Osteoblast (primary cell): ENCODE measurements at regions not wholly inside any gene's neighbourhood (a gene's known extent, or its start where the extent isn't known, plus 50 kb on each side); places are given as distances from the start of the nearest gene placed in this dataset.
"Not testable (repeated sequence)": the region's sequence is repeated elsewhere in the genome, so short reads cannot be mapped to it uniquely, and the experiment has no call there.

ENCODE experiments used
- DNase-seq: peaks from one replicate; pipeline ENCODE4 v3.0.0; 2011; ENCODE audit warnings: low spot score, mixed read lengths; ENCODE audit not compliant: insufficient read length; ENCODE audit errors: missing footprints
- H2AFZ ChIP-seq: 2 replicates; pipeline ENCODE4 v1.6.0; 2011; ENCODE audit warnings: mild to moderate bottlenecking, low read length
- H3K27ac ChIP-seq: 2 replicates; pipeline ENCODE4 v1.5.1; 2011; ENCODE audit warnings: mild to moderate bottlenecking, low read depth, low read length, moderate library complexity
- H3K27me3 ChIP-seq: 2 replicates; pipeline ENCODE4 v1.6.0; 2012; ENCODE audit warnings: mild to moderate bottlenecking, control low read depth, inconsistent platforms, low read length, moderate library complexity; ENCODE audit not compliant: insufficient read depth
- H3K36me3 ChIP-seq: 2 replicates; pipeline ENCODE4 v1.5.1; 2011; ENCODE audit warnings: mild to moderate bottlenecking, low read length, control low read depth, moderate library complexity; ENCODE audit not compliant: insufficient read depth
- H3K4me1 ChIP-seq: 2 replicates; pipeline ENCODE4 v1.5.1; 2011; ENCODE audit warnings: mild to moderate bottlenecking, low read length, control low read depth, moderate library complexity; ENCODE audit not compliant: insufficient read depth
- H3K4me2 ChIP-seq: 2 replicates; pipeline ENCODE4 v1.6.0; 2011; ENCODE audit warnings: mild to moderate bottlenecking, low read length; ENCODE audit not compliant: insufficient read depth
- H3K4me3 ChIP-seq: fragments of 200-600 bp; sonication (generic); 3 replicates; pipeline ENCODE4 v1.5.1; 2012; ENCODE audit warnings: mild to moderate bottlenecking, low read length, inconsistent platforms; ENCODE audit not compliant: insufficient read depth
- H3K79me2 ChIP-seq: 2 replicates; pipeline ENCODE4 v1.6.0; 2012; ENCODE audit warnings: mild to moderate bottlenecking, low read length, control low read depth, inconsistent platforms; ENCODE audit not compliant: insufficient read depth
- H3K9me3 ChIP-seq: 2 replicates; pipeline ENCODE4 v1.5.1; 2011; ENCODE audit warnings: low read depth, low read length, control low read depth
- H4K20me1 ChIP-seq: 2 replicates; pipeline ENCODE4 v1.6.0; 2012; ENCODE audit warnings: mild to moderate bottlenecking, low read length, control low read depth; ENCODE audit not compliant: insufficient read depth
- CTCF ChIP-seq: IDR thresholded peaks from 2 replicates; pipeline ENCODE4 v1.5.1; 2011; ENCODE audit warnings: mild to moderate bottlenecking, low read depth, low read length, moderate library complexity; ENCODE audit errors: extremely low read depth

- Histone ChIP-seq H3K4me3 (no peak overlapping the region), H3K79me2 (no peaks in the 10 kb centered on the region), H3K4me2 (no peak overlapping the region), H3K27me3 (no peaks in the 10 kb centered on the region), H3K4me1 (no peaks in the 10 kb centered on the region), H3K36me3 (no peaks in the 10 kb centered on the region), H3K27ac (no peak overlapping the region), H3K9me3 (no peaks in the 10 kb centered on the region), H2AFZ (no peak overlapping the region), H4K20me1 (no peaks in the 10 kb centered on the region)
- DNase-seq: no peak
- no peak for TF ChIP-seq CTCF
Measured at GRCh38 chr3:118527514-118528044, 507.1 kb downstream of the IGSF11 start.

- H3K4me1 ChIP-seq: no peaks in the 10 kb centered on the region
- TF ChIP-seq CTCF: no peak
- H3K79me2 ChIP-seq: no peaks in the 10 kb centered on the region
- H3K4me2 ChIP-seq: no peak overlapping the region
- H3K27ac ChIP-seq: no peak overlapping the region
- H4K20me1 ChIP-seq: no peaks in the 10 kb centered on the region
- H3K27me3 ChIP-seq: no peaks in the 10 kb centered on the region
- no peak for DNase-seq
- H3K36me3 ChIP-seq: no peaks in the 10 kb centered on the region
- no peak overlapping the region for H3K4me3 ChIP-seq
- no peaks in the 10 kb centered on the region for H3K9me3 ChIP-seq
- H2AFZ ChIP-seq: no peak overlapping the region
Measured at GRCh38 chr3:118529554-118529953, 505.1 kb downstream of the IGSF11 start.

- Histone ChIP-seq H3K36me3 (no peaks in the 10 kb centered on the region), H4K20me1 (no peaks in the 10 kb centered on the region), H3K4me1 (no peaks in the 10 kb centered on the region), H3K9me3 (no peaks in the 10 kb centered on the region), H2AFZ (no peak overlapping the region), H3K27me3 (no peaks in the 10 kb centered on the region), H3K4me3 (no peak overlapping the region), H3K79me2 (no peaks in the 10 kb centered on the region), H3K4me2 (no peak overlapping the region), H3K27ac (no peak overlapping the region)
- DNase-seq: no peak
- TF ChIP-seq CTCF: no peak
Measured at GRCh38 chr3:118530350-118530922, 504.2 kb downstream of the IGSF11 start.

GRCh38 chr3:118530927-118531356, 503.7 kb downstream of the IGSF11 start:
- not testable (repeated sequence) for H4K20me1 ChIP-seq, H3K27me3 ChIP-seq, DNase-seq, H3K27ac ChIP-seq, H3K79me2 ChIP-seq, H3K4me3 ChIP-seq, H3K36me3 ChIP-seq, H3K9me3 ChIP-seq, H3K4me1 ChIP-seq, H3K4me2 ChIP-seq, H2AFZ ChIP-seq
